Right atrium auricular region (tissue), 2 donors: ENCODE measurements at regions not wholly inside any gene's neighbourhood (a gene's known extent, or its start where the extent isn't known, plus 50 kb on each side); places are given as distances from the start of the nearest gene placed in this dataset.

Experiments used
- DNase-seq: peaks from one replicate; pipeline ENCODE4 v3.0.0-alpha.2; 2019; ENCODE audit warnings: low spot score
- H3K27ac ChIP-seq, 2 donors: fragments of 200-600 bp; sonication (generic); 1 replicate in 1 of 2; 2 replicates in 1 of 2; pipeline ENCODE4 v1.5.1; 2016 to 2019
- H3K27me3 ChIP-seq, 2 donors: fragments of 200-600 bp; sonication (generic); one replicate each; pipeline versions ENCODE4 v1.5.1 to v1.6.0; 2017 to 2019
- H3K36me3 ChIP-seq: fragments of 200-600 bp; sonication (generic); one replicate; pipeline ENCODE4 v1.5.1; 2016
- H3K4me1 ChIP-seq, 2 donors: fragments of 200-600 bp; sonication (generic); one replicate each; pipeline versions ENCODE4 v1.5.1 to v1.6.0; 2017 to 2019
- H3K4me3 ChIP-seq, 2 donors: fragments of 200-600 bp; sonication (generic); 1 replicate in 1 of 2; 2 replicates in 1 of 2; pipeline ENCODE4 v1.5.1; 2017 to 2019; ENCODE audit warnings: mild to moderate bottlenecking in 1 of 2, moderate library complexity in 1 of 2
- H3K9me3 ChIP-seq, 2 donors: fragments of 200-600 bp; sonication (generic); one replicate each; pipeline ENCODE4 v1.5.1; 2019
- TF ChIP-seq, protein P1 (sequence below), 2 donors: fragments of 200-600 bp; sonication (generic); IDR thresholded peaks; one replicate each; pipeline ENCODE4 v1.5.1; 2019; ENCODE audit warnings: antibody characterized with exemption in 2 of 2

DNA sequence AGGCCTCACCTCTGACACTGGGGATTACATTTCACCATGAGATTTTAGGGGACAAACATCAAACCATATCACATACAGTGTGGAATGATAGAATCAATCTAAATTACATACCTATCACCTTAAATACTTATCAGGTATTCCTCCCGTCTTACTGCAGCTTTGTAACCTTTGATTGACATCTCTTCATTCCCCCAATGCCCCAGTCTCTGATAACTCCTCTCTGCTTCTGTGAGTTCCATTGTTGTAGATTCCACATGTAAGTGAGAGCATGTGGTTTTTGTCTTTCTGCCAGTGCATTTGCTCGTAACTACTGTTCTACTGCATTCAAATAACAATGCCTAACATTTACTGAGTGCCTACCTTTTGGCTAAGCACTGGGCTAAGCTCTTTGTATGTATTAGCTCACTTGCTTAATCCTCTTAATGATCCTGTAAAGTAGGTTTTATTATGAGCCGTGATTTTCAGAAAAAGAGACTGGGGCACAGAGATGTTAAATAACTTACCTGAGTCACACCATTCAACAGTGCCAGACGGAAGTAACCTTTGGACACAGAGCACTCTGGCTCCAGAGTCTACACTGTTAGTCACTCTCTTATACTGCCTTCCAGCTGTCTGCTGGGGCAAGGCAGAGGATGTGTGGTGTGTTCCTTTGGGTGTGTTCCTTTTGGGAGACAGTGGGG, 63.7 kb upstream of the ESX1 start:
- H3K36me3 ChIP-seq: no peaks in the 10 kb centered on the region
- DNase-seq: no peak
- H3K4me3 ChIP-seq: no peak overlapping the region
- no peak overlapping the region for H3K27ac ChIP-seq
- H3K4me1 ChIP-seq: no peaks in the 10 kb centered on the region
- no peaks in the 10 kb centered on the region for H3K27me3 ChIP-seq
- TF ChIP-seq, protein P1, sequence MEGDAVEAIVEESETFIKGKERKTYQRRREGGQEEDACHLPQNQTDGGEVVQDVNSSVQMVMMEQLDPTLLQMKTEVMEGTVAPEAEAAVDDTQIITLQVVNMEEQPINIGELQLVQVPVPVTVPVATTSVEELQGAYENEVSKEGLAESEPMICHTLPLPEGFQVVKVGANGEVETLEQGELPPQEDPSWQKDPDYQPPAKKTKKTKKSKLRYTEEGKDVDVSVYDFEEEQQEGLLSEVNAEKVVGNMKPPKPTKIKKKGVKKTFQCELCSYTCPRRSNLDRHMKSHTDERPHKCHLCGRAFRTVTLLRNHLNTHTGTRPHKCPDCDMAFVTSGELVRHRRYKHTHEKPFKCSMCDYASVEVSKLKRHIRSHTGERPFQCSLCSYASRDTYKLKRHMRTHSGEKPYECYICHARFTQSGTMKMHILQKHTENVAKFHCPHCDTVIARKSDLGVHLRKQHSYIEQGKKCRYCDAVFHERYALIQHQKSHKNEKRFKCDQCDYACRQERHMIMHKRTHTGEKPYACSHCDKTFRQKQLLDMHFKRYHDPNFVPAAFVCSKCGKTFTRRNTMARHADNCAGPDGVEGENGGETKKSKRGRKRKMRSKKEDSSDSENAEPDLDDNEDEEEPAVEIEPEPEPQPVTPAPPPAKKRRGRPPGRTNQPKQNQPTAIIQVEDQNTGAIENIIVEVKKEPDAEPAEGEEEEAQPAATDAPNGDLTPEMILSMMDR (IDR thresholded peaks at IDR 0.05): no peak
- no peaks in the 10 kb centered on the region for H3K9me3 ChIP-seq

DNA sequence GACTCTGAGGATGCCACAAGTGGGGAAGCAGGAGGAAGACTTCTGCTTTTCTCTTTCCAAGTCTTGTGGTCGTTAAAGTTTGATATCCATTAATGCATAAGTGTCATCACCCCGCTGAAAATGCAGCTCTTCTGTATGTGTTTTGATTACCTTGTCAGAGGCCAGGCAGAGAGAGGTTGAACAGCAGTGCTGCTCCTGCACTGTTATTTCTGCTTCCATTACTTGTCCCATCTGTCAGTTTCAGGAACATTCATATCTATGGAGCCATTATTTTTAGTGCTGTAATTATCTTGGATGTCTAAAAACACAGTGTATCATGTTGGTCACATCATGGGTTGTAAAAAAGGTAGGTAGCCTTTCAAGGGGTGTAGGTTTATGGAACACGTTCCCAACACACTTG, 62.0 kb upstream of the ESX1 start:
- no peaks in the 10 kb centered on the region for H3K4me1 ChIP-seq
- no peaks in the 10 kb centered on the region for H3K9me3 ChIP-seq
- H3K27ac ChIP-seq: no peak overlapping the region
- DNase-seq: no peak
- TF ChIP-seq, protein P1 (IDR thresholded peaks at IDR 0.05): no peak
- H3K4me3 ChIP-seq: no peak overlapping the region
- H3K36me3 ChIP-seq: no peaks in the 10 kb centered on the region
- no peaks in the 10 kb centered on the region for H3K27me3 ChIP-seq

DNA sequence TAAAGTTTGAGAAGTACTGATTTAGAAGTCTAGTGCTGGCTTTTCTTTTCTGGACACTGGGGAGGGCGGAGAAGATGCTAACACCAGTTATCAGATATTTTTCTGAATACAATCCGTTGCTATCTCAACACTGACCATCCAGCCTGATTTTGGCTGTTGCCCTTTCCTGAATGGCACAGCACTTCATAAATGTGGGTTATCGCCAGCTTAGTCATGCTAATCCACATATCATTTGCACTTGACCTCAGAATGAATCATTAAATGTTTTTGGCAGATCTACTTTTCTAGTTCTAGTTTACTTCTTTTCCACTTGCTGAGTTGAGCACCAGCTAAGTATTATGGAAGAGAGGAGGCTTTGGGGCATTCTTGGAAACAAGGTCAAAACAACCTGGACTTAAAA, 60.8 kb upstream of the ESX1 start:
- Histone ChIP-seq H3K9me3 (no peaks in the 10 kb centered on the region), H3K4me3 (no peak overlapping the region), H3K4me1 (no peaks in the 10 kb centered on the region), H3K27me3 (no peaks in the 10 kb centered on the region), H3K36me3 (no peaks in the 10 kb centered on the region), H3K27ac (no peak overlapping the region)
- TF ChIP-seq, protein P1 (IDR thresholded peaks at IDR 0.05): no peak
- DNase-seq: no peak

DNA sequence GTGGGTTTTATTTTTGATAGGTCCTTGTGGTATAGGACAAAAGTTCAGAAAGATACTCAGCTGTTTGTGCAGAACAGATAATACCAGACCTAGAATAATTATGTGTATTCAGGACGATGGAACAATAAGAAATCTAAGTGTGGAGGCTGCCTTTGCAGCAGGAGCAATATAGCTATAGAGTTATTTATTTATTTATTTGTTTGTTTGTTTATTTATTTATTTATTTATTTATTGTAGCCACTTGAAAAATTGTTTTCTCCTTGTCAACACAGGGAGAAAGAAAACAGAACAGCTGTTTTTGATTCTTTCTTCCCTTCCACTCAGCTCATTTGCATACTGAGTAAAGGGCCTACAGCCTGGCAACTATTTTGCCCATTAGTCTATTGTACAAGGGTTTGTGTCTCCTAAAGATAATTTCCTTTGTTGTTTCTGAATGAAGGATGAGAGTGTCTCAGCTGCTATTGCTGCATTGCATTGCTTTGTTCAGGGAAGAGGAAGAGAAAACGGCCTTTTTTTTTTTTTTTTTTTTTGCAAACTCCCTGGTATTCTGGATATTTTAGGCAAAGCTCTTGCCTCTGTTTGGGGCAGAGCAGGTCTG, 56.0 kb upstream of the ESX1 start:
- no peaks in the 10 kb centered on the region for H3K9me3 ChIP-seq
- no peaks in the 10 kb centered on the region for H3K27me3 ChIP-seq
- no peaks in the 10 kb centered on the region for H3K36me3 ChIP-seq
- no peak for DNase-seq
- H3K27ac ChIP-seq: no peak overlapping the region
- no peak overlapping the region for H3K4me3 ChIP-seq
- TF ChIP-seq, protein P1 (IDR thresholded peaks at IDR 0.05): no peak
- no peaks in the 10 kb centered on the region for H3K4me1 ChIP-seq

DNA sequence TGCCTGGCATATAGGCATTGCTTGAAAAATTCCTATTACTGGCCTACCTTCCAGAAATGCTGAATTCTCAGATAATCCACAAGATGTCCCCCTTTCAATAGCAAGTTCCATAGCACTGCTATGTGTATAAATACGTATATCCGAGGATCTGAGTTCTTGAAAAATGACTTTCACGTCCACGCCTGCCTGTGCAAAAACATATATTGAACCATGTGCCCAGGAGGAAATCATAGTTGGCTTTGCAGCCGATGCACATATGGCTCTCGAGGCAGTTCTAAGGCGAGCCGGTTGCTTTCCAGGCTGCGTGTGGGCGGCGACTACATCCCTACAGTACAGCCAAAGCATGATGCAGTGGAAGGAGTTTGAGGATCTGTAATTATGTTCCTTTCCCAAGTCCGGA, 55.4 kb upstream of the ESX1 start:
- Histone ChIP-seq H3K9me3 (no peaks in the 10 kb centered on the region), H3K27ac (no peak overlapping the region), H3K27me3 (no peaks in the 10 kb centered on the region), H3K36me3 (no peaks in the 10 kb centered on the region), H3K4me3 (no peak overlapping the region), H3K4me1 (no peaks in the 10 kb centered on the region)
- TF ChIP-seq, protein P1 (IDR thresholded peaks at IDR 0.05): no peak
- no peak for DNase-seq

DNA sequence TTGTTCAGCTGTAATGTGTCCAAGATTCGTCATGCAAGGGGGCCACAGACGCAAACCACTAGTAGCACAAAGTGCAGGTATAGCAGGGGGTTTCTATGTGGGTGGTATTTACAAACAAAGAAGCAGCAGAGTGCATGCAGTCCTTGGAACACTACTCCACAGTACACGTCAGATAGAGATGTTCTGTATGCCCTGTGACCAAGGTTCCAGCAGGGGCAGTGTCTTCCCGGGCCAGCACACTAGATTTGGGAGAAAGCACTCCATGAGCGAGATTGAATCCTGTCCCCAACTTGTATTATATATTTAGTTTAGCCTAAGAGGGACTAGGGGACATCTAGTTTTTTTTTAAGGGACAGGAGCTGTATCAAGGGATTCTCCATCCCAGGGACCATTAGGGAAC, 54.4 kb upstream of the ESX1 start:
- H3K27ac ChIP-seq: no peak overlapping the region

More for the DNA sequence above, 54.4 kb upstream of the ESX1 start:
- TF ChIP-seq, protein P1 (IDR thresholded peaks at IDR 0.05): no peak
- Histone ChIP-seq H3K27me3 (no peaks in the 10 kb centered on the region), H3K9me3 (no peaks in the 10 kb centered on the region), H3K4me1 (no peaks in the 10 kb centered on the region), H3K36me3 (no peaks in the 10 kb centered on the region), H3K4me3 (no peak overlapping the region)
- DNase-seq: no peak
